ENCODE measurements at regions not wholly inside any gene's neighbourhood (a gene's known extent, or its start where the extent isn't known, plus 50 kb on each side); places are given as distances from the start of the nearest gene placed in this dataset.

DNA sequence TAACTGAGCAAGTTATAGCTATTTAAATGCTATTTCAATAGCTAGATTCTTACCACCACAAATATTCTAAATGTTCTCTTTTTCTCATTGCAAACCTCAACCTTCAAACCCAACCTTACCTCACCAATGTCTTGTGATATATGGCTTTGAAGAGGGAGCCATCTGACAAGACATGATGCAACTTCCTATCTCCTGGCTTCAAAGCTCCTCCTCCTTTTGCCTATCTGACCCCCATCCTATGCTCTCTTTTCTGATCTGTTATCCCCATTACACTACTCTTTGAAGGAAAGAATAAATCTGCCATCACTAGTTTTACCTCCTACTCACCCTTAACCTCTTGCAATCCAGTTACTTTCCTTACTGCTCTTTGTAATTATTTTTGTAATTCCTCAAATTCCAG lies 235.6 kb upstream of the ZSWIM2 start:
- Histone ChIP-seq H3K4me1 (no peaks in the 10 kb centered on the region), H3K4me3 (no peak overlapping the region), H3K27me3 (no peaks in the 10 kb centered on the region), H3K27ac (no peak overlapping the region), H3K9me3 (no peaks in the 10 kb centered on the region), H3K36me3 (no peaks in the 10 kb centered on the region), H4K20me1 (no peaks in the 10 kb centered on the region), H3K9ac (no peak overlapping the region), H3K4me2 (no peak overlapping the region)
- TF ChIP-seq Cebpa-rat (IDR thresholded peaks at IDR 0.05), result no peak

DNA sequence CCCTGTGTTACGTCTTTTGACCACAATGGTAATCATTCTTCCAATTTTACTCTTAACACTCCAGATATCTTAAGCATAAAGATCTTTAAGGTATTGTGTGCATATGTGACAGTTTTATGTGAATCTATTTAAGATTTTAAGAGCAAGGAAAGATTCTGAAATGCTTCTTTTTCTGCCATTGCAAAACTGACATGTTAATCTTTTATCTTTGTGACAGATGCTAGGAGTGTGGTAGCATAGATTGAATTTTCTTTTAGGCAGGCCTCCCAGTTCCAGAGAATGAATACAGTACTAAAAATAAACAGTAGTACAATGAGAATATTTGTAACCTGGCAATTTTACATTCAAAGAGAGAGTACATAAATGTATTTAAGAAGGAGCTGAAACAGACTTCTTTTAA lies 232.5 kb upstream of the ZSWIM2 start:
- Histone ChIP-seq H3K27me3 (no peaks in the 10 kb centered on the region), H3K36me3 (no peaks in the 10 kb centered on the region), H3K4me3 (no peak overlapping the region), H3K27ac (no peak overlapping the region), H4K20me1 (no peaks in the 10 kb centered on the region), H3K9ac (no peak overlapping the region), H3K9me3 (no peaks in the 10 kb centered on the region), H3K4me1 (no peaks in the 10 kb centered on the region), H3K4me2 (no peak overlapping the region)
- no peak for TF ChIP-seq Cebpa-rat (IDR thresholded peaks at IDR 0.05)

DNA sequence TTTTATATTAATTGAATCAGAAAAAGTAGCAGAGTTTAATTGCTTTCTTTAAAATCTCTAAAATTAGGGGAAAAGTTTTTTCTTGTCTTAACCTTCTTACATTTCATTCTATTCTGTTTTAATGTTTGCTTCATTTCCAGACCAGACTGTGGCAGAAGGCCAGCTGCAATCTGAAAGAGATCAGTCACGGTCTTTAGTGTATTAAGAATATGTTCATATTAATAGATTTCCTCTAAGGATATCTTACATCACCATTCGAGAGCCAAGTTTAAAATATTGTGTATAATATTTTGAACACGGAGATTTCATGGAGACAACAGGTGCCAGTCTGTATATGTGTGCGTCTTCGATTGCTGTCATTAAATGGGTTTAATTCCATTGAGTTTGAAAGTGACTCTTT lies 230.9 kb upstream of the ZSWIM2 start:
- no peaks in the 10 kb centered on the region for H3K36me3 ChIP-seq
- no peak overlapping the region for H3K4me3 ChIP-seq
- no peak overlapping the region for H3K4me2 ChIP-seq
- no peak for TF ChIP-seq Cebpa-rat (IDR thresholded peaks at IDR 0.05)
- no peaks in the 10 kb centered on the region for H3K4me1 ChIP-seq
- no peaks in the 10 kb centered on the region for H4K20me1 ChIP-seq
- no peak overlapping the region for H3K9ac ChIP-seq
- no peaks in the 10 kb centered on the region for H3K9me3 ChIP-seq
- no peak overlapping the region for H3K27ac ChIP-seq
- no peaks in the 10 kb centered on the region for H3K27me3 ChIP-seq

DNA sequence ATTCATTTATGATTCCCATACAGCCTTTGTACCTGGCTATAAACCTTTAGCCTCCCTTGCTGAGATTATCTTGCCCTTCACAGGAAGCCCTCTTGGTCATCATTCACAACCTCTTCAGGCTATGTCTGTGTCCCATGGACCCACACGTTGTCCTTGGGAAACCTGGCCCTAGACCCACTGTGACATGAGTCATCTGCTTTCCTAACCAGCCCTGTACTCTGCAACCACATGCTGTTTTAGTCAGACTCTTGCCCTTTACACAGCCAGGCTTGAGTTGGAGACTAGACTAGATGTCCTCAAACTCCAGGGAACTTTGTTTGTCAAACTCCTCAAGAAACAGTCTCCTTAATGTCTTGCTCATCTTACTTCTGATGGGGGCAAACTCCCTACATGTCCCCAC lies 229.3 kb upstream of the ZSWIM2 start:
- H3K9me3 ChIP-seq, result no peaks in the 10 kb centered on the region
- H4K20me1 ChIP-seq, result no peaks in the 10 kb centered on the region
- H3K27ac ChIP-seq, result no peak overlapping the region
- no peaks in the 10 kb centered on the region for H3K27me3 ChIP-seq
- H3K36me3 ChIP-seq, result no peaks in the 10 kb centered on the region
- no peak for TF ChIP-seq Cebpa-rat (IDR thresholded peaks at IDR 0.05)
- H3K4me2 ChIP-seq, result no peak overlapping the region
- no peaks in the 10 kb centered on the region for H3K4me1 ChIP-seq
- no peak overlapping the region for H3K9ac ChIP-seq
- H3K4me3 ChIP-seq, result no peak overlapping the region

DNA sequence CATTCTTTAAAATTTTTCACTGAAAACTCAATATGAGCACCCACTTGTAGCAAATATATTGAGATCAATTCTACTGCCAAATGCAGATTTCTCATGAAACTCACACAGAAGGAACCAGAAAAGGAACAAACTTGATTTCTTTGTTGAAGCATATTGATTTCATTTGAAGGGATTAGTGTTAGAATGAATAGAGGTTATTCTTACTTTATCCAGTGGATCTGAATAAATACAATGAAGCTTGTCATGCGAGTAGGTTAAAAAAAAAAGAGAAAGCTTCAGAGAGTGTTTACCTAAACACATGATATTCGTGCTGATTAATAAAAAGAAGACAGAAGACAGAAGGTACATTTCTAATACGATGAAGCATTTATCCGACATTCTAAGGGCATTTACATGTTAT lies 226.7 kb upstream of the ZSWIM2 start:
- Histone ChIP-seq H3K9ac (no peak overlapping the region), H3K36me3 (no peaks in the 10 kb centered on the region), H3K27me3 (no peaks in the 10 kb centered on the region), H4K20me1 (no peaks in the 10 kb centered on the region), H3K27ac (no peak overlapping the region), H3K4me2 (no peak overlapping the region), H3K9me3 (no peaks in the 10 kb centered on the region), H3K4me1 (no peaks in the 10 kb centered on the region), H3K4me3 (no peak overlapping the region)
- TF ChIP-seq Cebpa-rat (IDR thresholded peaks at IDR 0.05), result no peak

DNA sequence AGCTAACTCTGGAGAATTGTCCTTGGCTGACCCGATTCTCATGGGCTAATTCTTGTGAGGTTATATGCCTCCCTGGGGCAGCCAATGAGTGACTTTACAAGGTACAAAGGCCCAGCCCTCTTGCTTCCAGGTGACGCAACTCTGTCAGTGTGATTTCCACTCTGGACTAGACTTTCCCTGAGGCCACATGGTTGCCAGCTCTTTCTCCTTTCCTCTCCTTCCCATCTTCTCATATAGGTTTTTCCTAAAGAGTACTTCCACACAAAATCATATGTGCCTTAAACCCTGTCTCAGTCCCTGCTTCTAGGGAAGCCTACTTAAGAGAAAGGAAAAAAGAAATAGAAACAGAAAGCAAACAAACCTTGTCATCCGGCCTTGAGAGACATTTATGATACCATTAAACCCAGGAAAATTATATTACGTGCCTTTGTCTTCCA lies 226.2 kb upstream of the ZSWIM2 start:
- H3K27ac ChIP-seq, result no peak overlapping the region
- no peak for TF ChIP-seq Cebpa-rat (IDR thresholded peaks at IDR 0.05)
- no peak overlapping the region for H3K9ac ChIP-seq
- H3K4me1 ChIP-seq, result no peaks in the 10 kb centered on the region
- no peaks in the 10 kb centered on the region for H3K9me3 ChIP-seq
- no peaks in the 10 kb centered on the region for H4K20me1 ChIP-seq
- no peak overlapping the region for H3K4me2 ChIP-seq
- no peaks in the 10 kb centered on the region for H3K27me3 ChIP-seq
- H3K36me3 ChIP-seq, result no peaks in the 10 kb centered on the region
- H3K4me3 ChIP-seq, result no peak overlapping the region

DNA sequence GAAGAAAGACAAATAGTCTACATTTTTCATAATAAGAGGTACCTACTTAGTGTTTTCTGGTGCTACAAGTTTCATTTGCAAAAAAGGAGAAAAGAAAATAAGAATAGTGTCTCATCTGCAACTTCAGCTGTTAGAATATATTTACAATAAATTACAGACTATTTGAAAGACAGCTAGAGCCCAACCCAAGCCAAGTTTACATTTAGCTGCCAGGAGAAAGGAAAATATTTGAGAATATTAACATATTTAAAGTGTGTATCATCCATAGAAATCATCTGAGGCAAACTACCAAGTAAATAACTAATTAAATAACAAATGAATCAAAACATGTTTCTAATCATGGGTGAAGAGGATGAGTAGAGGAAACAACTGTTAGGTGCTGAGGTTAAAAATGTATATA lies 209.2 kb upstream of the ZSWIM2 start:
- no peaks in the 10 kb centered on the region for H3K9me3 ChIP-seq
- no peaks in the 10 kb centered on the region for H3K27me3 ChIP-seq
- no peak overlapping the region for H3K27ac ChIP-seq
- no peak for TF ChIP-seq Cebpa-rat (IDR thresholded peaks at IDR 0.05)
- H3K4me3 ChIP-seq, result no peak overlapping the region
- no peaks in the 10 kb centered on the region for H3K36me3 ChIP-seq
- no peaks in the 10 kb centered on the region for H4K20me1 ChIP-seq
- H3K9ac ChIP-seq, result no peak overlapping the region
- no peak overlapping the region for H3K4me2 ChIP-seq
- H3K4me1 ChIP-seq, result no peaks in the 10 kb centered on the region

DNA sequence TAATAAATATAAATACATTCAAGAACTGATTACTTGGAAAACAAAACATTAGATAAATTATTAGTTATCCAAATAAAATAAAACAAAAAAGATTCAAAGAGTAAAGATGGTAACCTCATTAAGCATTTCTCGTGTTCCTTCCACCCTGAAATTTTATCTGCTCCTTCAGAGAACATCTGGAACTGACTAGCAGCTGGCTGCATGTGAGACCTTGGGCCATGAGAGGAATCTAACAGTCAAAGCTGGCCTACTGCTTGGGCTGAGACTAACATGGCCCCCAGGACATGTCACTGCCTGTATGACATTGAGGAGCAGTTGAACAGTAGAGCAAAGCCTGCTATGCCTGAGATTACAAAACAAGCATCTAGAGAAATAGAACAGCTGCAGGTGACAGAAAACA lies 208.5 kb upstream of the ZSWIM2 start:
- H3K4me3 ChIP-seq, result no peak overlapping the region
- no peaks in the 10 kb centered on the region for H4K20me1 ChIP-seq
- TF ChIP-seq Cebpa-rat (IDR thresholded peaks at IDR 0.05), result no peak
- H3K27me3 ChIP-seq, result no peaks in the 10 kb centered on the region
- no peak overlapping the region for H3K27ac ChIP-seq
- H3K9ac ChIP-seq, result no peak overlapping the region
- no peak overlapping the region for H3K4me2 ChIP-seq
- no peaks in the 10 kb centered on the region for H3K9me3 ChIP-seq
- H3K36me3 ChIP-seq, result no peaks in the 10 kb centered on the region
- no peaks in the 10 kb centered on the region for H3K4me1 ChIP-seq

DNA sequence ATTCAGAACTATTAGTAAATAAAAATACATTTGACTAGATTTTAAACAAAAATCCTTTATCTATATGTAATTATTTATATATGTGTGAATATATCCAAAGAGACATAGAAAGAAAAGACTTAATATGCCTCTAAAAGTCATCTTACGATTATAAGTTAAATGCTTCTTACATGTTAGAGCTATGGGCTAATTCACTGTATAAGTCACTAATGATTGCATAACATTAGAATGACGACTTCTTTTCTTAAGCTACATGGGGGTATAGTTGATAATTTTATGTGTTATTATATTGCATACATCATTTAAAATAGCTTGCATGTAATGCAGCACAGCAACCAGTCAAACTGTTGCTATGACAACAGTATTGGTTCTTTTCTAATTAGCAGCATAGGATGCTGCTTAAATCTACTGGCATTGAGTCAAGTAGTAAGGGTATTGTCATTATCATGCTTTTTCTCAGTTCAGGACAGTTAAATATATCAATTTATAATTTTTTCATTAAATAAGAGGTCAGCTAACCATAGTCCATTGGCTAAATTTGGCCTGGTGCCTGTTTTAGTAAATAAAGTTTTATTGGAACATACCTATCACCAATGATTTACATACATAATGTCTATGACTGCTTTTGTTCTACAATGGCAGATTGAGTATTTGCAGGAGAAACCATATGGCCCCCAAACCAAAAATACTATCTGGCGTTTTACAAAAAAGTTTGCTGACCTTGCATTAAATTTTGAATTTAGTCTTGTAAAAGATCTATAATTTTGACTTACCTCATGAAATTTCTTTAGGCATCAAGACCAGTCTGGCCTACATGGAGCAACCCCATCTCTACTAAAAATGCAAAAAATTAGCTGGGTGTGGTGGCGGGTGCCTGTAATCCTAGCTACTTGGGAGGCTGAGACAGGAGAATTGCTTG lies 207.7 kb upstream of the ZSWIM2 start:
- Histone ChIP-seq H3K36me3 (no peaks in the 10 kb centered on the region), H3K27ac (no peak overlapping the region), H3K9ac (no peak overlapping the region), H4K20me1 (no peaks in the 10 kb centered on the region), H3K27me3 (no peaks in the 10 kb centered on the region), H3K9me3 (no peaks in the 10 kb centered on the region), H3K4me1 (no peaks in the 10 kb centered on the region), H3K4me3 (no peak overlapping the region), H3K4me2 (no peak overlapping the region)
- no peak for TF ChIP-seq Cebpa-rat (IDR thresholded peaks at IDR 0.05)

DNA sequence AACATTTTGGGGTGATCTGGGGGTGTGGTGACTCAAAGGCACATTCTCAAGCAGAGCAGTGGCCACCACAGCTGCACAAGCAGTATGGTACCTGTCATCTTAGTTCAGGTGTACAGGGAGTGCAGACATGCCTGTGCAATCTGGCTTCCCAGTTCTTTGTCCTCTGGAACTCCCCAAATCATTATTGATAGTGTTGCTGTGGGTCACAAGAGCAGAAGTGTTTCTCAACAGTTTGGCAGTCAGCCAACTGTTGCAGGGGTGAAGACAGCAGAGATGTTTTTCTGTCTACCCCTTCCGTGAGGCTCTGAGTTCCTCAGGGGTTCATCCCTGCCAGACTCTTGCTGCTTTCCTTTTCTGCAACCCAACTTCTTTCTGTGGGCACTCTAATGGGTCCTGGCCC lies 206.5 kb upstream of the ZSWIM2 start:
- Histone ChIP-seq H3K4me3 (no peak overlapping the region), H4K20me1 (no peaks in the 10 kb centered on the region), H3K4me2 (no peak overlapping the region), H3K9ac (no peak overlapping the region), H3K27ac (no peak overlapping the region), H3K36me3 (no peaks in the 10 kb centered on the region), H3K9me3 (no peaks in the 10 kb centered on the region), H3K4me1 (no peaks in the 10 kb centered on the region), H3K27me3 (no peaks in the 10 kb centered on the region)
- TF ChIP-seq Cebpa-rat (IDR thresholded peaks at IDR 0.05), result no peak
